K562 (cell line): ENCODE measurements at regions not wholly inside any gene's neighbourhood (a gene's known extent, or its start where the extent isn't known, plus 50 kb on each side); places are given as distances from the start of the nearest gene placed in this dataset.

Source experiments
- ATAC-seq: fragments of 200-7000 bp; cut with Tn5 transposase; 3 replicates; pipeline ENCODE4 v1.9.1; 2020; ENCODE audit warnings: moderate library complexity
- BruUV-seq: library from RNA; stranded (reverse); fragments of 400-500 nt; replicated peaks from 2 replicates; lab custom pipeline; 2021; lab: Mats Ljungman, UMichigan
- CTCF ChIA-PET: fragments of 300-600 bp; formaldehyde crosslinking; extraction: SDS; loops from one replicate; lab custom pipeline; 2021; ENCODE audit warnings: low intra/inter-chr PET ratio; lab: Yijun Ruan, JAX
- POLR2A ChIA-PET: fragments of 300-600, 350-650 bp; sonication (Branson Sonifier 250); formaldehyde crosslinking; extraction: SDS; loops from one replicate; lab custom pipeline; 2021; ENCODE audit warnings: antibody characterized with exemption, inconsistent platforms; lab: Yijun Ruan, JAX
- DNase-seq, 4 experiments: peaks; one replicate each; pipeline versions ENCODE4 v3.0.0 to v3.0.0-alpha.2; 2011 to 2018; ENCODE audit warnings: low spot score in 3 of 4, mixed read lengths in 3 of 4; ENCODE audit errors: extremely low read depth in 1 of 4
- FAIRE-seq: peaks from 2 replicates; lab custom pipeline; 2011; peaks lifted over from hg19 to GRCh38; lab: Jason Lieb, UNC
- H2AFZ ChIP-seq: 2 replicates; pipeline ENCODE4 v1.6.0; 2011; ENCODE audit warnings: low read depth, low read length, control low read depth, inconsistent platforms
- H3K27ac ChIP-seq: fragments of 200-600 bp; 3 replicates; pipeline ENCODE4 v1.8.0; 2011; ENCODE audit warnings: low read depth, mild to moderate bottlenecking, control low read depth, inconsistent platforms, low read length, moderate library complexity, mixed read lengths; ENCODE audit errors: extremely low read depth
- H3K27me3 ChIP-seq, 2 experiments: fragments of 300-600 bp in 1 of 2; 2 replicates in 1 of 2; 3 replicates in 1 of 2; pipeline versions ENCODE4 v1.6.0 to v1.8.0; 2011; ENCODE audit warnings: inconsistent platforms in 2 of 2, low read length in 2 of 2, mild to moderate bottlenecking in 1 of 2, mixed read lengths in 1 of 2, moderate library complexity in 1 of 2; ENCODE audit not compliant: control insufficient read depth in 2 of 2, insufficient read depth in 2 of 2
- H3K36me3 ChIP-seq: fragments of 300-600 bp; 3 replicates; pipeline ENCODE4 v1.8.0; 2011; ENCODE audit warnings: mild to moderate bottlenecking, low read length, inconsistent platforms; ENCODE audit not compliant: control insufficient read depth, insufficient read depth
- H3K4me1 ChIP-seq, 2 experiments: fragments of 200-600 bp in 1 of 2; replicated peaks in 1 of 2; 2 replicates in 1 of 2; 3 replicates in 1 of 2; pipeline versions ENCODE4 v1.5.1 to v1.8.0; 2011; ENCODE audit warnings: inconsistent platforms in 2 of 2, low read length in 2 of 2, mild to moderate bottlenecking in 1 of 2, mixed read lengths in 1 of 2, moderate library complexity in 1 of 2; ENCODE audit not compliant: control insufficient read depth in 2 of 2, insufficient read depth in 2 of 2
- H3K4me2 ChIP-seq: 2 replicates; pipeline ENCODE4 v1.6.1; 2011; ENCODE audit warnings: low read length, control low read depth, inconsistent platforms, mixed read lengths; ENCODE audit not compliant: insufficient read depth
- H3K4me3 ChIP-seq: fragments of 200-600 bp; sonication (generic), shearing (Covaris generic); 2 replicates; pipeline ENCODE4 v1.5.1; 2016; ENCODE audit warnings: control low read depth, inconsistent platforms
- H3K79me2 ChIP-seq: fragments of 200-600 bp; 3 replicates; pipeline ENCODE4 v1.8.0; 2011; ENCODE audit warnings: low read length, inconsistent platforms; ENCODE audit not compliant: control insufficient read depth, insufficient read depth
- H3K9ac ChIP-seq, 2 experiments: 2 replicates each; pipeline versions ENCODE4 v1.6.0 to v1.6.1; 2011; ENCODE audit warnings: low read depth in 2 of 2, low read length in 2 of 2, control low read depth in 1 of 2, inconsistent platforms in 1 of 2, mild to moderate bottlenecking in 1 of 2, mixed read lengths in 1 of 2; ENCODE audit not compliant: insufficient read depth in 1 of 2
- H3K9me1 ChIP-seq: one replicate; pipeline ENCODE4 v1.6.0; 2011; ENCODE audit warnings: inconsistent platforms, mild to moderate bottlenecking, low read length, moderate library complexity; ENCODE audit not compliant: control insufficient read depth, insufficient read depth
- H3K9me3 ChIP-seq: replicated peaks from 2 replicates; pipeline ENCODE4 v1.5.1; 2011; ENCODE audit warnings: low read depth, low read length, inconsistent platforms; ENCODE audit not compliant: control insufficient read depth, insufficient read depth
- H4K20me1 ChIP-seq: replicated peaks from 2 replicates; pipeline ENCODE4 v1.6.1; 2011; ENCODE audit warnings: low read length, inconsistent platforms, mixed read lengths; ENCODE audit not compliant: control insufficient read depth, insufficient read depth
- CCAR2 ChIP-seq: fragments of 200-400 bp; formaldehyde crosslinking; IDR thresholded peaks from 2 replicates; pipeline ENCODE4 v1.6.1; 2017; ENCODE audit warnings: mild to moderate bottlenecking, low read depth, low read length
- CTCF ChIP-seq, 3 experiments: IDR thresholded peaks in 2 of 3; conservative IDR thresholded peaks in 1 of 3; 2 replicates each; pipeline ENCODE4 v1.5.1; 2011 to 2012; ENCODE audit warnings: low read length in 3 of 3, mild to moderate bottlenecking in 3 of 3, control low read depth in 2 of 3, improper control_type of control experiment in 1 of 3, inconsistent platforms in 1 of 3, low read depth in 1 of 3, mixed read lengths in 1 of 3, moderate library complexity in 1 of 3; ENCODE audit not compliant: insufficient read depth in 2 of 3
- RAD21 ChIP-seq, 2 experiments: fragments of 250-450 bp in 1 of 2; fragments of 450-650 bp in 1 of 2; sonication (Bioruptor Pico) in 1 of 2; formaldehyde crosslinking in 1 of 2; IDR thresholded peaks in 1 of 2; conservative IDR thresholded peaks in 1 of 2; 2 replicates each; pipeline versions ENCODE4 v1.4.0 to v1.8.0; 2020 to 2022; ENCODE audit warnings: mild to moderate bottlenecking in 2 of 2, moderate library complexity in 1 of 2
- TCF3 ChIP-seq: sonication (generic); formaldehyde crosslinking; IDR thresholded peaks from 2 replicates; pipeline ENCODE4 v1.4.0; 2020; ENCODE audit warnings: mild to moderate bottlenecking, missing genetic modification reagents
- ZBTB40 ChIP-seq, 2 experiments: fragments of 450-650 bp in 1 of 2; sonication (generic) in 1 of 2; formaldehyde crosslinking in 1 of 2; IDR thresholded peaks; 2 replicates each; pipeline versions ENCODE4 v1.7.1 to v1.9.0; 2016 to 2022; ENCODE audit warnings: inconsistent platforms in 1 of 2, mild to moderate bottlenecking in 1 of 2, missing genetic modification reagents in 1 of 2
- ZNF174 ChIP-seq: fragments of 250-450 bp; sonication (Bioruptor Pico); IDR thresholded peaks from 2 replicates; pipeline ENCODE4 v1.4.0; 2020; ENCODE audit warnings: mild to moderate bottlenecking
- WGBS: fragments of 100-300 bp; shearing (Covaris generic); methylation state at CpG from one replicate; pipeline ENCODE4 v1.1.6; 2016; ENCODE audit warnings: low coverage, mixed read lengths; ENCODE audit not compliant: insufficient coverage; ENCODE audit errors: missing lambda C conversion rate; 5-methylcytosine and 5-hydroxymethylcytosine counted together
- in situ Hi-C: fragments of 300-500 bp; cut with MboI; formaldehyde crosslinking; loops from 4 replicates; pipeline ENCODE4 v1.15.0; 2018; ENCODE audit warnings: inconsistent platforms, mixed read lengths
- intact Hi-C: fragments of 100-400 bp; cut with micrococcal nuclease; formaldehyde crosslinking; loops from 2 replicates; pipeline ENCODE4 v1.14.2; 2022

GRCh38 chr10:75345738-75346137, 55.8 kb downstream of the ZNF503 start:
- no TSS peak for BruUV-seq
- H4K20me1 ChIP-seq = no peaks in the 10 kb centered on the region
- in situ Hi-C loops (no loop called here), intact Hi-C loops (no loop called here)
- peak in 1 of 4 experiments; percentile 31 for DNase-seq
- H3K9ac ChIP-seq = no peak overlapping the region
- ChIA-PET POLR2A (interaction anchor here (1.5 kb wide), 1 partner anchor 11 kb away, joined by 5 read pairs; no protein-coding TSS in a partner anchor), CTCF (no interaction called here)
- H3K27me3 ChIP-seq = peaks cover 7 to 36% of the 10 kb centered on the region in 2 experiments
- no peaks in the 10 kb centered on the region for H3K9me1 ChIP-seq
- no peak overlapping the region for H3K4me2 ChIP-seq
- H3K4me3 ChIP-seq = no peak overlapping the region
- H3K79me2 ChIP-seq = no peaks in the 10 kb centered on the region
- no peaks in the 10 kb centered on the region for H3K36me3 ChIP-seq
- TF ChIP-seq RAD21 (CRISPR knock-in tag; conservative IDR thresholded peaks at IDR 0.05 in 1 of 2, IDR thresholded peaks at IDR 0.05 in 1 of 2) (peak in 1 of 2 experiments; percentile 32; a peak in 2 of 4 replicates), ZBTB40 (IDR thresholded peaks at IDR 0.05) (no peak), ZBTB40 (CRISPR knock-in tag; IDR thresholded peaks at IDR 0.05) (no peak), CCAR2 (no peak), CTCF (IDR thresholded peaks at IDR 0.05 in 2 of 3, conservative IDR thresholded peaks at IDR 0.05 in 1 of 3; ENCODE audit: insufficient read depth in 2 of 3, low read depth in 1 of 3, low read length in 3 of 3) (peak in 2 of 3 experiments; percentile 29 to 32; a peak in 3 of 6 replicates), ZNF174 (CRISPR knock-in tag) (no peak), TCF3 (CRISPR knock-in tag) (no peak)
- 0% methylated on average over 6 of the region's 6 CpGs for WGBS
- no peak overlapping the region for H2AFZ ChIP-seq
- no peaks in the 10 kb centered on the region for H3K4me1 ChIP-seq
- FAIRE-seq = peak; percentile 51
- H3K9me3 ChIP-seq = no peaks in the 10 kb centered on the region
- ATAC-seq = peak; percentile 80
- H3K27ac ChIP-seq = no peak overlapping the region
